Stimulated activated CD4-positive, alpha-beta T cell treated with anti-CD3 and anti-CD28 coated beads, Interleukin-1b, Interleukin-23, amount 100 ng/mL, for 4 hours (primary cell): ENCODE measurements at regions not wholly inside any gene's neighbourhood (a gene's known extent, or its start where the extent isn't known, plus 50 kb on each side); places are given as distances from the start of the nearest gene placed in this dataset.

Experiments
- DNase-seq, 2 donors: peaks; one replicate each; pipeline ENCODE4 v3.0.0-alpha.2; 2020; ENCODE audit warnings: low read depth in 2 of 2

DNA sequence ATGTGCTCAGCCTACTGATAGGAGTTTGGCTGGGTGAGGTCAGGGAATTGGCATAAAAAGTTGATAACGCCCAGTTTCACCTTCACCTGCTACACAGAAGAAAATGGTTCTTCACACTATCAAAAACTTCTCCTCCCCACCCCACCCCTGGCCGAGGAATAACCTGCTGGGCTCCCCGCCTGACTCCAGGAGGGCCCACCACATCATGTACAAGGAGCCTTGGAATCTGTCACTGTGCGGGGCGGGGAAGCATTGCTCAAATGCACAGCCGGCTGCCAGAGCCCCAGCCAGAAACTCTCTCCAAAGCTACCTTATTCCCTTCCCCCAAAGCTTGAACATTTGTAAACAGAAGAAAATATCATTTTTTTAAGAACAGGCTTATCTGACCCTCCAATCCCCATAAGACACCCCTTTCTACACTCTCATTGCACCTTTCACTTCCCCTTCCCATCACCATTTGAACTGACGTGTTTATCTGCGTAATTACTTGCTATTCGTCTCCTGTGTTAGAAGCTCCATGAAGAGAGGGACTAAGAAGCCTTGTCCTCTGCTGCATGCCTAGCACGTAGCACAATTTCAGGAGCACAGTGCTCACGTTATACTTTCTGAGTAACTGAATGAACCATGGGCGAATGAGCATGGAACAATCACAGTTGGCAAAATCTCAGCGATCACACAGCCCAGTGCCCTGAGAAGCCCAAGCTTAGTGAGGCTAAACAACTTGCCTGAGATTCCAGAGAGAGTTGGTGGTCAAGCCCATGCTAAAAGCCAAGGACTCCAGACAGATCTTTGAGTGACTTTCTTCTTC lies 82.9 kb downstream of the HES1 start:
- DNase-seq, result no peak

DNA sequence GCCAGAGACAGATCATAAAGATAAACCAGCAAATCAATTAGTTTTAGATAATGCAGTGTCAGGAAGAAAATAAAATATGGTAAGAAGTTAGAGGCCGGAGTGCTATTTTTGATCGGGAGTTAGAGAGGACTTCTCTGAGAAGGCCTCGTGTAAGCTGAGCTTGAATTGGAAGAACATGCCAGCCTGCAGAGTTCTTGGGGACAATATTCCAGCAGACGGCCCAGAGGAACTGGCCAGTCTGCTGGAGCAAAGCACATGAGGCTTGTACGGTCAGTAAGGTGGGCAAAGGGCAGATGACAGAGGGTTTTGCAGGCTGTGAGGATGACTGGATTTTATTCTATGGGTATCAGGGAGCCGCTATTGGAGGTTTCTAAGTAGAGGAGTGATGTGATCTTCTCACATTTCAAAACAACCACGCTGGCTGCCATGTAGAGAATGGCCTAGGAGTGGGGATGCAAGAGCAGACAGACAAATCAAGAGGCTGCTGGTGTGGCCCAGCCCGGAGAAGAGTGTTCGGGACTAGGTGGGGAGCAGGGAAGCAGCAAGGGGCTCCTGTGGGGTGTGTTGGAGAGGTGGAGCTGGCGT lies 84.0 kb downstream of the HES1 start:
- no peak for DNase-seq

DNA sequence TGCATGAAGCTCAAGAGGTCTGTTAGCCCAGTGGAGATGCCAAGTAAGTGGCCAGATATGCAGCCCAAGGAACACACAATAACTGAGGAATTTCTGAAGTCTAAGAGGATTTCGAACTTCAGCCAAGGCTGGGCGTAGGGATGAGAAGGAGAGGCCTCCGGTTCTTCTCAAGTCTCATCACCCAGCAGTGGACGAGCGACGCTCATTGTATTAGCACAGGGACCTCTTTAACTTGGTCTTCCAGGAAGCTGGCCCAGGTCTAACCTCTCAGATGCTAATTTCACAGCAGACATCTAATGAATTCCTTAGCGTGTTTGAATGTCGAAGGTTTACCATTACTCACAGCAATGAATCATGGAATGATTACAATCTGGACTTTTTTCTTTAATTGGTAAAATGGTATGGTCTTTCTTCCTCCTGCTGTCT lies 85.0 kb downstream of the HES1 start:
- no peak for DNase-seq

DNA sequence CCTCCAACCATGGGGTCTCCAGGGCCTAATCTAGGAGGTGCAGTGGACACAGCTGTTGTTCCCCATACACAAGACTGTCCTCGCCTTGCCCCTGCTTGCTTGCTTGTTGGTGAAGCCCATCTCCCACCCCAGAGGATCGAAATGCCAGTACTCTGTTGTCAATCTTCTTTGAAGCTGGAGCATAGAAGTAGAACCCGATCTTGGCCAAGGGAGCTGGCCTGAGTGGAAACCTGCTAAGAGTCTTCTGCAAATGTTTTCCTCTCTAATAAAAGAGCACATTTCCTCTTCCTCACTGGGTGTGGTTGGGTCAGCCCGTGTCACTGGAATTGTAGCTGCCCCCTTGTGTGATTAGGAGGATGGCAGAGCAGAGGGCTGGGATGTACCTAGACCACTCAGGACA lies 85.4 kb downstream of the HES1 start:
- no peak for DNase-seq

DNA sequence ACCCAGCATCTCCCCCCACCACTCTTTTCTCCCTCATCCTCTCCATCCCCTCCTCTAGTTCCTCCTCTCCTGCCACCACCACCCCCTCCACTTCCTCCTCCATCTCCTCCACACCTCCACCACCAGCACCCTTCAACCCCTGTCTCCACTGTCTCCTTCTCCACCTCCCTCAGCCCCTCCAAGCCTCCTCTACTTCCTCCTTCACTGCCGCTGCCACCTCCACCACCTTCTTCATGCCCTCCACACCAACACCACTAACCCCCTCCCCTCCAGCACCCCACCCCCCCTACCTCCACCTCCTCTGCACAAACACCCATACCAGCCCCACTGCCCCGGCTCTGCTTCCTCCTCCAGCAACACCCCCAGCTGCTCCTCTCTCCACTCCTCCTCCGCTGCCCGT lies 88.0 kb downstream of the HES1 start:
- DNase-seq, result no peak

DNA sequence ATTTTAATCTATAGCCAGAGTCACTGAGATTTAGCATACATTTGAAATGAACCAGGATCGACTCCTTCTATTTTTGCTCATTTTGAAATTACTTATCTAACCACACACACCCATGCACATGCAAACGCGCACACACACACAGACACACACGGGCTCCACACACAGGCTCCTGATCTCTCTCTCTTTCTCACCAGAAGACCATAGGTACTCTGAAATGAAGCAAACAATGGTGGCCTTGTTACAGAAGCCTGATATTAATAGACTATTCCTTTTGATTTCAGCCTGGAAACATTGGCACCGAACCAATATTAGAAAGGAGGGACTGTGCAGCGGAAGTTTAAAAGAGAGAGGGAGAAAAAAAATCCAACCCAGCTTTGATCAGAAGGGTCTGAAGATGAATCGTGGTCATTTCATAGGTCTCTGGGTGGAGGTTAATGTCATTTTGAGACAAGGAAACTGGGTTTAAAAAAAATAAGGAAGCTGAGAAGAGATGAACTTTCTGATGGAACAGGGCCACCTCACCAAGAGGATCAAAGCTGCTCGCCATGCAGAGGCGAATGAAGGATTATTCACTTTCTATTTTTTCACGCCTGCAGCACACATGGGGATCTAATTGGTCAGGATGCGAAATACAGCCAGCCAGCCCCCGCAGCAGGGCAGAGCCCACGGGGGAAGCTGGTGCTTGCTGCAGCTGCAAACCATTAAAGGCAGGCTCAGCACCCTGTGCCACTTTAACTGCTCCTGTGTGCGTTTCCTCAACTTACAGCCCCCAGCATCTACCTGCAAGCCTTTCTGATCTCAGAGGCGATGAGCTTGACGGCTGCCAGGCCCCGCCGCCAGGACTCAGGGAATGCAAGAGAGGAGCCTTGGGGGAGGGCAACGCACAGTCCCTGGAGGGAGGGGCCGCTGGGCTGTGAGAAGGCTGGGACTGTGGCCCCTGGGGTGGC lies 88.8 kb downstream of the HES1 start:
- no peak for DNase-seq

DNA sequence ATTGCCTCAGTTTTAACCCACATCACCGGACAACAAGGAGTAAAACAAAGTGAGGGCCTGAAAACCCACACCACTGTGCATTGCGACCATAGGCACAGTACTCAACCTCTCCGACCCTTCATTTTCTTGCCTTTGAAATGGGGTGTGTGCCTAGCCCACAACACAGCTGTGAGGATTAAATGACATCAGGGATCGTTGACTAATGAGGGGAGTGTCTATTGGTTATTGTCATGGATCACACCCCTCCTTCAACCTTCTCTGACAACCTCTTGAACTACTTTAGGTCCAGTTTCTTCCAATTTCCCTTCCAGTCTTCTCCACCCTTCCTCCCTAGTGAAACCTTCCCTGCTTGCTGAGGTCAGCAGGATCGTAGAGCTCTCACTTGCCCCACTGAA lies 89.5 kb downstream of the HES1 start:
- no peak for DNase-seq

DNA sequence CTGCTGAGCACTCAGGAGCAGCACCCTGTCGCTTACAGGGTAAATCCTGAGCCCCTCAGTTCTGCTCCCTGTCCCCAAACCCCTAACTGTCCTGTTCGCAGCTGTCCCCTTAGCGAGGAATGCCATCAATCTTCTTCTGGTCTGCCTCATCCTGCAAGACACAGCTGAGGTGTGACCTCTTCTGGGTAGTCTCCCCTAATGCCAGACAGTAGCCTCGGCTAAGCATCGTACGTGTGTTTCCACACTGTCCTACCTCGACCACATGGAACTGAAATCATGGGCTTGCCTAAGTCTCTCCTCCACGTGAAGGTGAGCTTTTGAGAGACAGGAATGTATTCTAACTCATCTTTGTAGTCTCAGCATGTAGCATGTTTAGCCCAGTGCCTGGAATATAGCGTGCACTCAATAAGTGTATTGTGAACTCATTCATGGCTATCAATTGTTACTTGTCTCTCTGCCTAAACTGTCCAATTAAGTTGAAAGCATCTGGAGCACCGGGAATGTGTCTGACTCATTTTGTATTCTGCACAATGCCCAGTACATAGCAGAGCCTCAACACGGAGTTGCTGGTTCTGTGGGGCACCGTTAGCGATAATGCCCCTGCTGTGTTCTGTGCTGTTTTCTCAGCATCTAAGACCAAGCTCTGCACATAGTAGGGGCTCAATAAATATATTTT lies 90.2 kb downstream of the HES1 start:
- no peak for DNase-seq

DNA sequence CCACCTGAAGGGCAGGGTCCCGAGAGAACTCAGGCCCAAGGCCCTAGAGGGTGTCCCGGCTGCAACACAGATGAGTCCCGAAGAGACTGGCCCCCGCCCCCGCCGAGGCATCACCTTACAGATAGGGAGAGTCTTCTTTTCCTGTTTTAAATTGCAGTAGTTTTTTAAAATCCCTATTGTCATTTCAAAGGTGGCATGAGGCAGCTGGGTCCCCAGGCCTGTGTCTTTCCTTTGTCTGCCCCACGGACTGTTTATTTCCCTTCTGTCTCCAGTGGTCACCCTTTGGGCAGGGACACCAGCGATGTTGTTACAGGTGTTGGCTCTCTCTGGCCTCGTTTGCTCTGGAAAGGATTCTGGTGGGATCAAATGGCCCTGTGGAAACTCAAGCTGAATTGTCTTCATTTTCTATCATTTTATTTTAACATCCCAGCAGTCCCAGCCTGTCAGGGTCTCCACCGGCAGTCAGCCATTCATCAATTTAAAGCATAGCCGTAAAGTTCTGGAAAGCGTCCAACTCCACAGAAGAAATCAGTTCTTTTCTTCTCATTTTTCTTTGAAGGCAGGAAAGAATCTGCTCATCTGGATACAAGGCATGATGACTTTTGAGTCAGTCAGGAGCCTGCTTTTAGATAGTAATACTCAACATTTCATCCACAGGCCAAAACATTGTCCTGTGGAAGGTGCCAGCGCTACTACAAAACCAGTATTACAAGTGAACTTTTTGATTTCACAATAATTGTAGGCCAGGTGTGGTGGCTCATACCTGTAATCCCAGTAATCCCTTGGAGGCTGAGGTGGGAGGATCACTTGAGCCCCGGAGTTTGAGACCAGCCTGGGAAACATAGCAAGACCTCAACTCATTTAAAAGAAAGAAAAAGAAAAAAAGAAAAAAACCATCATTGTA lies 96.2 kb downstream of the HES1 start:
- no peak for DNase-seq

DNA sequence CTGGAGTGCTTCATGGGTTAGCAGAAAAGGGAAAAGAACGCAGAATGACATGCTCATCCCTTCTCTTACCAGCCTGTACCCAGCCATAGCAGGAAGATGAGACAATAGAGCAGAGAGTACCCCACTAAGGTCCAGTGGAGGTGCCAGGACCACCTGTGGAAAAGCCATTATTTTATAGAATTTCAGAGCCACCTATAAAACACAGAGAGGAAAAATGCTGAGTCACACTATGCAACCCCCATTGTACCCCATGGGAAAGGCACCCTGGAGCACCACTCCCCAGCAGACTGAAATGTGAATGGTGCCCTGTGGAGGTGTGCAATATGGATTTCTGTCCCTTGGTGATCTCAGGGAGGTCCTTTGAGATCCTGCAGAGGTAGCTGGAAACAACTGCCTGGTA lies 97.2 kb downstream of the HES1 start:
- DNase-seq, result no peak

DNA sequence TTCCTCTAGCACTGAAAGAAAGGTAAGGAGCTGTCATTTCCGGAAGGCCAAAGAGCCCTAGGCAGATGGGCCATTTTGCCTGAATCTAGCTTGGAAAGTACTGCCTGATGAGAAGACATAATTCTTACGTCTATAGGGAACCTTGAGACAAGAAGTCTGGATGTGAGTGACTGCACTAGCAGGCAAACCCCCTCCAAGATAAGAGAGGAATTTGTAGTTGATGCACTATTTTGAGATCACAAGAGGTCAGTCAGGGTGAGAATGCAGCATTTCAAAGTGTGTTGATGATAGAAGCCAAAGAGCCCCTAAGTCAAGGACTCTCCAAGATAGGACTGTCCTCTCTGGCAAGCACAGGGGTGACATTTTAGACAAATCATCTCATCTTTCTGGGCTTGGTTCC lies 99.2 kb downstream of the HES1 start:
- no peak for DNase-seq

DNA sequence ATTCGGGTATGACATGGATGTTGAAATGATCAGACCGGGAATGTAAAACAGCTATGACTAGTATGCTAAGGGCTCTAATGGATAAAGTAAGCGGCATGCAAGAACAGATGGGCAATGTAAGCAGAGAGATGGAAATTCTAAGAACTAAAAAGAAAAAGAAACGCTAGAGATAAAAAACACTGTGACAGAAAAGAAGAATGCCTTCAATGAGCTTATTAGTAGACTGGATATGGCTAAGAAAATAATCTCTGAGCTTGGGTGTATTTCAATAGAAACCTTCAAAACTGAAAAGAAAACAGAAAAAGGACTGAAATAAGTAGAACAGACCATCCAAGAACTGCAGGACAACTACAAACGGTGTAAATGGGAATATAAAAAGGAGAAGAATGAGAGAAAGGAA lies 101.2 kb downstream of the HES1 start:
- DNase-seq, result no peak

DNA sequence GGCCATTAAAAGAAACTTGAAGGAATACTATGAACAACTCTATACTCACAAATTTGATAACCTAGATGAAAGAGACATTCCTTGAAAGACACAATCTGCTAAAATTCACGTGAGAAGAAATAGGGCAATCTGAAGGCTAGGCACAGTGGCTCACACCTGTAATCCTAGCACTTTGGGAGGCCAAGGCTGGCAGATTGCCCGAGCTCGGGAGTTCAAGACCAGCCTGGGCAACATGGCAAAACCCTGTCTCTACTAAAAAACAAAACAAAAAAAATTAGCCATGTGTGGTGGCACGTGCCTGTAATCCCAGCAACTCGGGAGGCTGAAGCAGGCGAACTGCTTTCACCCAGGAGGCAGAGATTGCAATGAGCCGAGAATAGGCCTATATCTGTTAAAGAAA lies 104.8 kb downstream of the HES1 start:
- no peak for DNase-seq

DNA sequence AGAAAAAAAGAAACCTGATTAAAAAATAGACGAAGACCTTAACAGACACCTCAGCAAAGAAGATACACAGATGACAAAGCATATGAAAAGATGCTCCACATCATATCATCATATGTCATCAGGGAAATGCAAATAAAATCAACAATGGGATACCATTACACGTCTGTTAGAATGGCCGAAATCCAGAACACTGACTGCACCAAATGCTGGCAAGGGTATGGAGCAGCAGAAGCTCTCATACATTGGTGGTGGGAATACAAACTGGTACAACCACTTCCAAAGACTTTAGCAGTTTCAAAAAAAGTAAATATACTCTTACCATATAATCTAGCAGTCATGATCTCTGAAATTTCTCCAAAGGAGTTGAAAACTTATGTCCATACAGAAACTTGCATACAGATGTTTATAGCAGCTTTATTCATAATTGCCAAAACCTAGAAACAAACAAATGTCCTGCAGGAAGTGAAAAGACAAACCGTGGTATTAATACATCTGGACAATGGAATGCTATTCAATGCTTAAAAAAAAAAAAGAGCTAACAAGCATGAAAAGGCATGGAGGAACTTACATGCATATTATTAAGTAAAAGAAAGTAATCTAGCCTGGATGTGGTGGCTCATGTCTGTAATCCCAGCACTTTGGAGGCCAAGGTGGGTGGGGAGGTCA lies 107.4 kb downstream of the HES1 start:
- DNase-seq, result no peak

DNA sequence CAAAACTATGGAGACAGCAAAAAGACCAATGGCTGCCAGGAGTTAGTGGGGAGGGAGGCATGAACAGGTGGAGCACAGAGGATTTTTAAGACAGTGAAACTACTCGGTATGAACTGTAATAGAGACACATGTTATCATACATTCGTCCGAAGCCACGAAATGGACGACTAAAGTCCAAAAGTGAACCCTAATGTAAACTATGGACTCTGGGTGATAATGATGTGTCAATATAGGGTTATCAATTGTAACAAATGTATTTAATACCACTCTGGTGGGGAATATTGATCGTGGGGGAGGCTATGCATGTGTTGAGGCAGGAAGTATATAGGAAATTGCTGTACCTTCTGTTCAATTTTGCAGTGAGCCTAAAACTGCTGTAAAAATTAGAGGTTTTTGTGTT lies 107.0 kb downstream of the CPN2 start:
- DNase-seq, result no peak

DNA sequence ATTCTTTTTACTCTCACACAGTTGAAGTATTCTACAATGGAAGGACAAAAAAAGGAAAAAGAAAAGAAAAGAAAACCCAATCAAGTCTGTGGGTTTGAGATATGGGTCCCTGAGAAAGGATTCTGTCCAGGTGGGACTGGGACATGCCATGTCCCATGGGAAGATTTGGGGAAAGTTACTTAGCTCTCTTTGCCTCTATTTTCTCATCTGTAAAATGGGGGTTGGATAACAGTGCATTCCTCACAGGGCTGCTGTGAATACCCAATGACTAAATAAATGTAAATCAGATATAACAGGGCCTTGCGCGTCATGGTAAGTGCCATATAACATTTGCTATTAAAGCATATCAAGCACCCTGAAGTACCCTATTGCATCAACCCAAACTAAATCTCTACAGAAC lies 105.7 kb downstream of the CPN2 start:
- DNase-seq, result no peak

DNA sequence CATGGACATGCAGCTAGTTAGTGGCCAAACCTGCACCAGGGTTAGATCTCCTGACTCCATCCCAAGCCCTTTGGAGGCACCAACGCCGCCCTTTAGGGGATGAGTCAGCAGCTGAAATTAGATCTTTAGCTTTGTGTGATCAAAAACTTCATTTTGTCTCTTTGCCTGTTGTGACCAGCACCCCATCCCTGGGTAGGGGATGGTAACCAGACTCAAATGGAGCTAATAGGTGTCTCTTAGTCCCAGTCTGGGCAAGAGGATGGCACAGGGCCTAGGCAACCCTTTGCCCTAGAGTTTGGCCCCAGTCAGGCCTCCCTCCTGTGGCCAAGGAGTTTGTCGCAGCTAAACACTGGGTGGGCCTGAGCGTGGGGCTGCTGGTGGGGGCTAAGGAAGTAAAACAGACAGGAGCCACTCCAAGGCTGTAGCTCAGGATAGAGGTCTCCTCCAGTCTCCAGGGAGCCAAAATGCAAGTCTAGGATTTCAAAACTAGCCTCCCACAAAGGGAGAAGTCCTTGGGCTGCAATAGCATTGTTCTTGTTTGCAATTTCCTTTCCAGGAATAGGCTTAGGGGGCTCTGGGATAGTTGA lies 105.1 kb downstream of the CPN2 start:
- DNase-seq, result no peak

DNA sequence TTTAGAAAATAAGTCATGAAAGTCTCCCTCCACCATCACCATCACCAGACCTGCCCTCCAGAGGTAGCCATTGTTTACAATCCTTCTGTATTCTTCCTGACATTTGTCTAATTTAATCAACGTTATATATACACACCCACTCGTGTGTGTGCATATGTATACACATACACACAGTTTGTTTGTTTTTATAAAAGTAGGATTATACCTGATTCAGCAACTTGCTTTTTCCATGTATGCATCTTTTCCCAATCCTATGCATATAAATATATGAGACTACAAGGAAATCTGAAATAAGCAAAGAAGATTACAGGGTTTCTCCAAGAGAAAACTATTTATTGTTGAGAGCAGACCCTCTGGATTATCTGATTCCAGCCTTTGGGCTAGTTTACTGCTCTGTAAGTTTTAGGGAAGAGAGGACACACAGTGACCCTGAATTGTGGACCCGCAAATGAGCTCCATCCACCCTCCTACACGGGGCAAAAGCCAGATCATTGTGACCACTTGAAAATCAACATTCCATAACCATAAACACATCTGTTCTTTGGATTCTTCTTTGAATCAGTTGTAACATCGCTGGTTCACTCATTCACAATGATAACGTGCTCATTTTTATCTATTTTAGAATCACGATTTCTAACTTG lies 104.3 kb downstream of the CPN2 start:
- no peak for DNase-seq

DNA sequence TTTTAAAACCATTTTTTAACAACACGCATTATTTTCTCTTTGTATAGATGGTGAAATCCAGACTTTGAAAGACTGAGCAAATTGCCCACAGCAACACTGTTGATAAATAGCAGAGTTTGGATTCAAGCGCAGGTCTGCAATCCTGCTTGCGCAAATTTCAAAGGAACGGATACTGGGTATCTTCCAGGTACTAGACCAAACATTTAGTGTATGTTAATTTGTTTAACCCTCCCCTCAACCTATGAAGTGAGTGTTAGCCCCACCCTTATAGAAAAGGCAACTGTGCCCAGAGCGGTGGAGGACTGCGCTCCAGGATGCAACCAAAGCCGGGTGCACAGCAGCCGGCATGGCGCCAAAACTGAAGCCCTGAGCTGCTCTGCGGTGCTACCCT lies 103.8 kb downstream of the CPN2 start:
- no peak for DNase-seq
